Calu3 (cell line): ENCODE measurements at regions not wholly inside any gene's neighbourhood (a gene's known extent, or its start where the extent isn't known, plus 50 kb on each side); places are given as distances from the start of the nearest gene placed in this dataset.

ENCODE experiments used
- BruUV-seq: library from RNA; stranded (reverse); fragments of 400-500 nt; replicated peaks from 2 replicates; lab custom pipeline; 2021; lab: Mats Ljungman, UMichigan
- CTCF ChIA-PET: fragments of 300-600 bp; sonication (Branson Sonifier 250); formaldehyde crosslinking; loops from one replicate; lab custom pipeline; 2022; ENCODE audit warnings: antibody characterized with exemption; lab: Charles Lee
- DNase-seq: peaks from one replicate; pipeline ENCODE4 v3.0.0; 2022
- H3K27ac Mint-ChIP-seq: one replicate; pipeline ENCODE4 v1.8.0; 2022; ENCODE audit warnings: mixed read lengths; ENCODE audit not compliant: unreplicated experiment
- H3K27me3 Mint-ChIP-seq: one replicate; pipeline ENCODE4 v1.8.0; 2022; ENCODE audit warnings: mixed read lengths; ENCODE audit not compliant: unreplicated experiment
- H3K36me3 Mint-ChIP-seq: one replicate; pipeline ENCODE4 v1.8.0; 2022; ENCODE audit warnings: mild to moderate bottlenecking, moderate library complexity, mixed read lengths; ENCODE audit not compliant: insufficient read depth, unreplicated experiment
- H3K4me1 Mint-ChIP-seq: one replicate; pipeline ENCODE4 v1.8.0; 2022; ENCODE audit warnings: mild to moderate bottlenecking, low read depth, mixed read lengths; ENCODE audit not compliant: unreplicated experiment
- H3K4me3 Mint-ChIP-seq: one replicate; pipeline ENCODE4 v1.8.0; 2022; ENCODE audit warnings: mild to moderate bottlenecking, low read depth, moderate library complexity, mixed read lengths; ENCODE audit not compliant: unreplicated experiment
- H3K9me3 Mint-ChIP-seq: one replicate; pipeline ENCODE4 v1.8.0; 2022; ENCODE audit warnings: low read depth, mixed read lengths; ENCODE audit not compliant: unreplicated experiment
- intact Hi-C: fragments of 100-400 bp; cut with micrococcal nuclease; formaldehyde crosslinking; loops from one replicate; pipeline ENCODE4 v1.10.0; 2022; ENCODE audit not compliant: unreplicated experiment
- TF ChIP-seq, protein P1 (sequence below): fragments of 200-600 bp; IDR thresholded peaks from one replicate; pipeline ENCODE4 v1.8.0; 2022; ENCODE audit warnings: antibody characterized with exemption; ENCODE audit not compliant: unreplicated experiment

DNA sequence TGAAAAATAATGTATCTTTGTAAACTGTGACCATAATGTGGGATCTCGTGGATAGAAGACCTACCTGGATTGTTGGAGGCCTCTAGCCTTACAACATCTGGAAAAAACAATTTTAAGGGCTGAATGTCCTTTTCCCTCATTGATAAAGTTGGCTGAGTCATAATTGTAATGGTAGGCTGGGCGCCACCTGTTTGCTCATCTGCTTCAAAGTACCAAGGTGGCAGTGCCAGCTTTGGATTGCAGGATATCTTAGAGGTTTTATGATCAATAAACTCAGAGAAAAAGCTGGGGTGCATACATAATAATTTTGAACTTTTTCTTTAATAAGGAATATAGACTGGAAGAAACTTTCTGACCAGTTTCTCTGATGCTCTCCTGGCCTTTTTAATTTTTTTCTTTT lies 653.4 kb downstream of the MMUT start:
- CTCF ChIA-PET: interaction anchor here (0.6 kb wide), 1 partner anchor 722 kb away, joined by 7 read pairs; no protein-coding TSS in a partner anchor
- intact Hi-C loops: no loop called here
- no peak for DNase-seq
- H3K9me3 Mint-ChIP-seq: no peaks in the 10 kb centered on the region
- no peaks in the 10 kb centered on the region for H3K36me3 Mint-ChIP-seq
- H3K4me3 Mint-ChIP-seq: no peak overlapping the region
- no peak overlapping the region for H3K27ac Mint-ChIP-seq
- TF ChIP-seq, protein P1, sequence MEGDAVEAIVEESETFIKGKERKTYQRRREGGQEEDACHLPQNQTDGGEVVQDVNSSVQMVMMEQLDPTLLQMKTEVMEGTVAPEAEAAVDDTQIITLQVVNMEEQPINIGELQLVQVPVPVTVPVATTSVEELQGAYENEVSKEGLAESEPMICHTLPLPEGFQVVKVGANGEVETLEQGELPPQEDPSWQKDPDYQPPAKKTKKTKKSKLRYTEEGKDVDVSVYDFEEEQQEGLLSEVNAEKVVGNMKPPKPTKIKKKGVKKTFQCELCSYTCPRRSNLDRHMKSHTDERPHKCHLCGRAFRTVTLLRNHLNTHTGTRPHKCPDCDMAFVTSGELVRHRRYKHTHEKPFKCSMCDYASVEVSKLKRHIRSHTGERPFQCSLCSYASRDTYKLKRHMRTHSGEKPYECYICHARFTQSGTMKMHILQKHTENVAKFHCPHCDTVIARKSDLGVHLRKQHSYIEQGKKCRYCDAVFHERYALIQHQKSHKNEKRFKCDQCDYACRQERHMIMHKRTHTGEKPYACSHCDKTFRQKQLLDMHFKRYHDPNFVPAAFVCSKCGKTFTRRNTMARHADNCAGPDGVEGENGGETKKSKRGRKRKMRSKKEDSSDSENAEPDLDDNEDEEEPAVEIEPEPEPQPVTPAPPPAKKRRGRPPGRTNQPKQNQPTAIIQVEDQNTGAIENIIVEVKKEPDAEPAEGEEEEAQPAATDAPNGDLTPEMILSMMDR: no peak
- no peaks in the 10 kb centered on the region for H3K27me3 Mint-ChIP-seq
- BruUV-seq: no TSS peak
- H3K4me1 Mint-ChIP-seq: no peaks in the 10 kb centered on the region

DNA sequence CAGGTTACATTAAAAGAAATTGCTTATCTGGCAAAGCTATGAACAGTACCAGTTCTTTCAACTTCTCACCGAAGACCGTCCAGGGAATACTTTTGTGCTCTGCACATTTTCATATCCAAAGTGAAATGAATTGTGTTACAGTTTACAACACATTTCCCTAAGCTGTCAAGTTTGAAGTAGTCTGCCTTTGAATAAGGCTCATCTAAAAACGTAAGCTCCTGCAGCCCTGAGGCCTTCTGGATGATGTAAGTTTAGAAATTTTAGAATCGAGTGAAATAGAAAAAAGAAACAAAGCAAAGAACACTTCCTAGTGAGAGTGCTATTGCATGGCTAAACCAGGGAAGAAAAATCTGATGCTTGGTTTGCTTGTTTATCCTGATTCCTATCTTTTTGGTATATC lies 653.8 kb downstream of the MMUT start:
- CTCF ChIA-PET: no interaction called here
- Mint-ChIP-seq H3K4me3 (no peak overlapping the region), H3K36me3 (no peaks in the 10 kb centered on the region), H3K27me3 (no peaks in the 10 kb centered on the region), H3K27ac (no peak overlapping the region), H3K9me3 (no peaks in the 10 kb centered on the region), H3K4me1 (no peaks in the 10 kb centered on the region)
- DNase-seq: no peak
- TF ChIP-seq, protein P1: no peak
- no TSS peak for BruUV-seq
- intact Hi-C loops: no loop called here

DNA sequence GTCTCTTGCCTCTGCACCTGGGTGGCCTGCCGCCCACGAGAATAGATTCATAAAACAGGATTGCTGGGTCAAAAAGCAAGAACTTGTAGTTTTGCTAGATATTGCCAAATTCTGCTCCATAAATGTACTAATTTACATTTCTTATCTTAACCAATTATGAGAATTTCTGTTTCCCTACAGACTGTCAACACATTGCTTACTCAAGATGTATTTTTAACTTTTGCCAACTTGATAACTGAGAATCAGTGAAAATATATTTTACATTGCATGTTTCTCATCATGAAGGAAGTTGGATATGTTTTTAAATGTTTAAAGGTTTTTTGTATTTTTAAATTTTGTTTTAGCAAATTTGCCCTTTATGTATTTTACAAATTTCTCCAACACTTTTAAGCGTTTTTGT lies 664.8 kb downstream of the MMUT start:
- no peak overlapping the region for H3K4me3 Mint-ChIP-seq
- no peaks in the 10 kb centered on the region for H3K4me1 Mint-ChIP-seq
- no TSS peak for BruUV-seq
- TF ChIP-seq, protein P1: no peak
- no peaks in the 10 kb centered on the region for H3K27me3 Mint-ChIP-seq
- H3K27ac Mint-ChIP-seq: no peak overlapping the region
- peaks cover 2% of the 10 kb centered on the region for H3K9me3 Mint-ChIP-seq
- no peaks in the 10 kb centered on the region for H3K36me3 Mint-ChIP-seq
- CTCF ChIA-PET: no interaction called here
- intact Hi-C loops: no loop called here
- DNase-seq: no peak

DNA sequence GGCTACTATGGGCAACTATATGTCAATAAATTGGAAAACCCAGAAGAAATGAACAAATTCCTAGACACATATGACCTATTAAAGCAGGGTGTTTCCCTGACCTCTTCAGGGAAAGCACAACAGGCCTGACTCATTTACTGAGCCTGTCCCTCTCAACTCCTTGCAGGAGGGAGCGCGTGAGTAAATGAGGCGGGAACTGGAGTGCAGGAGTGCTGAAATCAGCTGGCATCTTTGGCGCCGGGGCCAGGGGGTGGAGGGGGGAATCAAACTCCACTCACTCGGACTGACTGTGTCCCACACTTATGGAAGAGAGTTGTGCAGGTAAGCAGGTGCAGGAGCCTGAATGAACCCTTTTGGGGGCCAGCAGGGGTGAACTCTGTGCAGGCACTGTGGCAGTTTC lies 671.2 kb upstream of the PTCHD4 start:
- no peak for DNase-seq
- Mint-ChIP-seq H3K4me1 (no peaks in the 10 kb centered on the region), H3K27ac (no peak overlapping the region), H3K9me3 (peaks cover 6% of the 10 kb centered on the region), H3K36me3 (no peaks in the 10 kb centered on the region), H3K4me3 (no peak overlapping the region), H3K27me3 (no peaks in the 10 kb centered on the region)
- TF ChIP-seq, protein P1: no peak
- BruUV-seq: no TSS peak
- intact Hi-C loops: no loop called here
- CTCF ChIA-PET: no interaction called here

DNA sequence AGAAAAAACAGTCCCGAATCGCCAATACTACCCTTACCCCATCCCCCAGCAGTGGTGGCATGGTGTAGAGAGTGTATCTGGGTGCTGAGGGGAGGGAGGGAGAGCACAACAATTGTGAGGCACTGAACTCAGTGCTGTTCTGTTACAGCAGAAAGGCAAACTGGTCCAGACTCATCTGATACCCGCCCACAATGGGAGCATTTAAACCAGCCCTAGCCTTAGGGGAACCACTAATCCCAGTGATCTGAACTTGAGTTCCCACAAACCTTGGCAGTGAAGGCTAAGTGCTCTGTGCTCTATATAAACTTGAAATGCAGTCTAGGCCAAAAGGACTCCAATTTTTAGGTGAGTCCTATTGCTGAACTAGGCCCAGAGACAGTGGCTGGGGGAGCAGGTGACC lies 666.4 kb upstream of the PTCHD4 start:
- no peak overlapping the region for H3K4me3 Mint-ChIP-seq
- H3K9me3 Mint-ChIP-seq: peaks cover 4% of the 10 kb centered on the region
- H3K27ac Mint-ChIP-seq: no peak overlapping the region
- intact Hi-C loops: no loop called here
- no peaks in the 10 kb centered on the region for H3K36me3 Mint-ChIP-seq
- TF ChIP-seq, protein P1: no peak
- CTCF ChIA-PET: no interaction called here
- H3K4me1 Mint-ChIP-seq: peaks cover 13% of the 10 kb centered on the region
- no peak for DNase-seq
- H3K27me3 Mint-ChIP-seq: no peaks in the 10 kb centered on the region
- no TSS peak for BruUV-seq
